Urinary bladder (tissue), 3 donors: ENCODE measurements at regions not wholly inside any gene's neighbourhood (a gene's known extent, or its start where the extent isn't known, plus 50 kb on each side); places are given as distances from the start of the nearest gene placed in this dataset.
A peak's percentile ranks its signal among the peaks of the same experiment; 100 is the strongest.

ENCODE experiments used
- DNase-seq: peaks from one replicate; pipeline ENCODE4 v3.0.0-alpha.2; 2015; ENCODE audit errors: extremely low spot score
- H3K27ac ChIP-seq: one replicate; pipeline ENCODE4 v1.5.1; 2013; ENCODE audit warnings: low read depth, mild to moderate bottlenecking, moderate library complexity
- H3K36me3 ChIP-seq: one replicate; pipeline ENCODE4 v1.6.1; 2013; ENCODE audit warnings: mild to moderate bottlenecking, moderate library complexity; ENCODE audit not compliant: insufficient read depth
- H3K4me1 ChIP-seq: one replicate; pipeline ENCODE4 v1.6.1; 2013; ENCODE audit warnings: mild to moderate bottlenecking, moderate library complexity; ENCODE audit not compliant: insufficient read depth
- H3K4me3 ChIP-seq: one replicate; pipeline ENCODE4 v1.5.1; 2013; ENCODE audit warnings: low read depth, low read length
- WGBS: extraction: QIAGEN DNeasy Blood & Tissue Kit; methylation state at CpG from one replicate; pipeline ENCODE4 v1.1.7; 2013; 5-methylcytosine and 5-hydroxymethylcytosine counted together
- donor health status: healthy with polysubstance abuse.
- donor health status: healthy.

DNA sequence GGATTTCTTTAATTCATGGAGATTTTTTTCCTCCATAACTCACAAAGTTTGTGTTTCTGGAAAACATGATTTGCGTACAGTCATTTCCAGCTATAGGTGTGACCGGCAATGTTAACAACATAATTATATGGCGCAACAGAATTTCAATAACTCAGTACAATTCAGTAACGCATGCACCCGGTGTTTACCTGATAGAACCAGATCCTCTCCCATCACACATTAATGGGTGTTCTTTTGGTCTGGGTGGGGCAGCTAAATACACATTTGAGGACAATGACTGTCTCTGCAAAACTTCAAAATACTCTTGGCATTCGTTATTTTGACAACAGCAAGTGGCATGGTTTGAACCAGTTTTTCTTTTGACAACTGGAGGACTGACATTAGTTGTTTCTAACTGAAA is 102.3 kb downstream of the KLF6 start:
- WGBS = 97% methylated on average over 6 of the region's 6 CpGs
- Histone ChIP-seq H3K4me3 (no peak overlapping the region), H3K27ac (no peak overlapping the region), H3K36me3 (no peaks in the 10 kb centered on the region), H3K4me1 (no peaks in the 10 kb centered on the region)
- no peak for DNase-seq

DNA sequence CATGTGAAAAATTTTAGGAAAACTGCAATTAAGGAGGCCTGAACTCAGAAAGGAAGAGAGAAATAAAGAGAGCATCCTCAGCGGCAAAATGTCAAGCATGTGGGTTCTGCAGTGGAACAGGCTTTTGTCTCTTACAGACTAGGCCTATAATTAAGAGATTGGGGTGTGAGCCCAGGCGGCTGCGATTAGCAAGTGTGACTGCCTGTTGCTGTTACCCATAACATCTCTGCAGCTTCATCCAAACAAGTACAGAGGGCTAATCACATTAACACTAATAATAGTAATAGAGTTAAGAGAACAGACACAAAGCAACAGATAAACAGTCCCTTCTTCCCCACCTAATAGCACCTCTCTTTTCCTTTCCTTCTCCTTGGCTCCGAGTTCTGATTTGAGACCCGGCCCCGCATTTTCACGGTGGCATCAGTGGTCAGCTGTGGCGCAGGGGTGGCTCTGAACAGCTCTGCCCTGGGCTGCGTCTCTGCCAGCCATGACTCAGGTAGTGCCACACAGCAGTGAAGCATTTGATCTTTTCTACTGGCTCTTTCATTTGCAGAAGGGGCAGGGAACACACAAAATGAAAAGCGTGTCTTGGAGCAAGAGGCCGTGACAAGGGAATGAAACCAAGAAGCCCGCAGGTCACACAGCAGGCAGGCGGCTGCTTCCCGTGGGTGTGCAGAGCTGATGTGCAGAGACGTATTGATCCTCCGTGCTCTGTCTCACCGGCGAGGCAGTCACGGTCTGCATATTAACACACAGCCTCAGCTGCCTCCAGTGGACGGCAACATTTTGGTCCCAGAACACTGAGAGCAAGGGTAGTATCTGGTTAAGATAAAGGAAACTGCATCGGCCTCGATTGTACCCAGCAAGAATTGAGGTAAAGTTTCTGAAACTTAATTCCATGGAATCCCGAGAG is 103.1 kb downstream of the KLF6 start:
- Histone ChIP-seq H3K36me3 (no peaks in the 10 kb centered on the region), H3K4me1 (no peaks in the 10 kb centered on the region), H3K27ac (no peak overlapping the region), H3K4me3 (no peak overlapping the region)
- DNase-seq = no peak
- 82% methylated on average over 23 of the region's 23 CpGs for WGBS

DNA sequence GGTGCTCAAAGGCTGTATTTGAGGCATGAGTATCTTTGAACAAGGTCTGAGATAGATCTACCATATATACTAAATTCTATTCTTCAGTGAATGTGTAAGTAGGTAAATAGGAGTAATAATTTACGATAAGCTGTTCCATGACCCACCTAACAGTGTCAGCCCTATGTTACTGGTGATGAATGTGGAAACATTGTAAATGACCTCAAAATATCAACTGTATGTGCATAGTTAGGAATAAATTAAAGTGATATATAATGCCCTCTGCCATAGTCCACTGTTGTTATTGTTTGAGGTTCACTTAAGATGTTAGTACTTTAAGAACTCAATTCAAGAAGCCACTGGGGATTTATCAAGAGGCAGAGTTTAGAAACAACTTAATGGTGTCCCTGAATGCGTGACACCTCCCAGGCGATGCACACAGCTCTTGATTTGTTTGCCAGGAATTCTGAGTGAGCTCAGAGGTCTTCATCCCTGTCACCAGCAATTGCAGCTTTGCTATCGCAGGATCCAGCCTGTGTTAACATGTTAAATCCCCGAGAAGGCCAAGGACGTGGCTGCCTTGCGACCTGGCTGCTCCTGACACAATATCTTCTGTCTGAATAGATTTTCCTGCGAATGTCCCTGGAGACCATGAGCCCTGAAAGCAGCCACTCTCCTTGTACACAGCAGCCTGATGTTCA is 104.9 kb downstream of the KLF6 start:
- H3K27ac ChIP-seq = no peak overlapping the region
- no peak for DNase-seq
- H3K36me3 ChIP-seq = no peaks in the 10 kb centered on the region
- H3K4me1 ChIP-seq = no peaks in the 10 kb centered on the region
- no peak overlapping the region for H3K4me3 ChIP-seq
- WGBS = 81% methylated on average over 8 of the region's 8 CpGs

DNA sequence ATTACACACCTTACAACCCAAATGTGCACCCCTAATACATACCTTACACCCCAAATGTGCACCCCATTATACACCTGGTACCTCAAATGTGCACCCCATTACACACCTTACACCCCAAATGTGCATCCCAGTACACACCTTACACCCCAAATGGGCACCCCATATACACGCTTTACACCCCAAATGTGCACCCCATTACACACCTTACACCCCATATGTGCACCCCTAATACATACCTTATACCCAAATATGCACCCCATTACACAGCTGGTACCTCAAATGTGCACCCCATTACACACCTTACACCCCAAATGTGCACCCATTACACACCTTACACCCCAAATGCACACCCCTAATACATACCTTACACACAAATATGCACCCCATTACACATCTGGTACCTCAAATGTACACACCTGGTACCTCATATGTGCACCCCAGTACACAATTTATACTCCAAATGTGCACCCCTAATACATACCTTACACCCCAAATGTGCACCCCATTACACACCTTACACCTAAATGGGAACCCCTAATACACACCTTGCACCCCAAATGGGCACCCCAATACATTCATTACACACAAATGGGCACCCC is 106.3 kb downstream of the KLF6 start:
- H3K4me3 ChIP-seq = no peak overlapping the region
- no peak overlapping the region for H3K27ac ChIP-seq
- WGBS = 71% methylated on average over 1 of the region's 1 CpG
- DNase-seq = no peak
- no peaks in the 10 kb centered on the region for H3K36me3 ChIP-seq
- H3K4me1 ChIP-seq = no peaks in the 10 kb centered on the region

DNA sequence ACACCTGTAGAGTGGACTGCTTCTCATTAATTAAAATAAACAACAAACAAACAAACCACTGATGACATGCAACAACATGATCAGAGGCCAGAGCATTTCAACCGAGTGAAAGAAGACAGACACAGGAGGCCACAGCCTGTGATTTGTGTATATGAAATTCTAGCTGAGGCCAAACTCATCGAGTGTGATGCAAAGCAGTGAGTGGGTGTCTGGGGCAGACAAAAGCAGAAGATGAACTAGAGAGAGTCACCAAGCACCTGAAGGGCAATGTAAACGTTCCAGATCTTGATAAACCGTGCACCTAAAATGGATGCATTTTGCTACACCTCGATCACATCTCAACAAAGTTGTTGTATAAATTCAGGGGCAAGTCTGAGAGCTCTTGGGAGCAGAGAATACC is 108.4 kb downstream of the KLF6 start:
- 68% methylated on average over 5 of the region's 5 CpGs for WGBS
- H3K4me3 ChIP-seq = no peak overlapping the region
- no peak overlapping the region for H3K27ac ChIP-seq
- no peaks in the 10 kb centered on the region for H3K4me1 ChIP-seq
- no peaks in the 10 kb centered on the region for H3K36me3 ChIP-seq
- DNase-seq = no peak

DNA sequence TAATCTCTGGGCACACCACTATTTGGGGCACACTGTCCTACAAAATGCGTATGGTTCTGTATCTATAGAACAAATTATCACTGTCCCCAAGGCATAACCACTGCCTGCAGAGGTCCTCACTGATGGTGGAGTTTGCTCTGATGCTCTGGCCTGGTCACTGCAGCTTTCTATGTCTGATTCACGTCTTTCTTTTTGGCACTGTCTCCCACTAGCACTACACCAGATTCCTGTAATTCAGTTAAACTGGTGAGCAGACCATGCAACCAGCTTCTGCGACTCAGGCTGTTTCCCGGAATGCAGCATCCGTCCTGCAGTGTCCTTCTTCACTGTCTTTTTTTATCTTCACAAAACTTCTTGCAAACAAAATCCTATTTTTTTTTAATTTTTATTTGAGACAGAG is 112.8 kb downstream of the KLF6 start:
- DNase-seq = no peak
- no peaks in the 10 kb centered on the region for H3K4me1 ChIP-seq
- 86% methylated on average over 5 of the region's 5 CpGs for WGBS

DNA sequence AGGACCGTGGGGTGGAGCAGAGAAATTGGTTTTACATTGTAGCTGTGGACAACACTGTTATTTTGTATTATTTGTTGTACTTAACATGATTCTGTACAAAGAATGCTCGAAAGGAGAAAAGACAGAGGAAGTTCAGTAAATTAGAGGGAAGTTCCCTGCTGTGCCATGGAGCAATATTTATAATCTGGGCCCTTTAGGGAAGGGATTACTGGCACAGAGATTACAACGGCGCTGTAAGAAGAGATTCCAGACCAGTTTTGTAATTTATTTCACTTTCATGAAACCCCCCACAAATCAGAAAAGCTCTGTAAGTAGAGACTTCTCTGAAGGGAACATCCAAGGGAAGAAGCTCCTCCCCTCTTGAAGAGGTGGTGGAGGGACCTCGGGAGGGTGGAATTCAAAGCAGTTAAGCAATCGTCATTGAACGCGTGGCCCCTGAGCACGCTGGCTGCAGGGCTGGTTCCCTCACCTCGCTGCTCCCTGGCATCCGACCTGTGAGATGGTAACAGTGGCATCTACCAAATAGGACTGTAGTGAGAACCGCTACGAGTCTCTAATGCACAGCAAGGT is 113.5 kb downstream of the KLF6 start:
- H3K4me1 ChIP-seq = no peaks in the 10 kb centered on the region

More for the DNA sequence above, 112.8 kb downstream of the KLF6 start:
- H3K27ac ChIP-seq = no peak overlapping the region
- H3K36me3 ChIP-seq = no peaks in the 10 kb centered on the region
- no peak overlapping the region for H3K4me3 ChIP-seq

DNA sequence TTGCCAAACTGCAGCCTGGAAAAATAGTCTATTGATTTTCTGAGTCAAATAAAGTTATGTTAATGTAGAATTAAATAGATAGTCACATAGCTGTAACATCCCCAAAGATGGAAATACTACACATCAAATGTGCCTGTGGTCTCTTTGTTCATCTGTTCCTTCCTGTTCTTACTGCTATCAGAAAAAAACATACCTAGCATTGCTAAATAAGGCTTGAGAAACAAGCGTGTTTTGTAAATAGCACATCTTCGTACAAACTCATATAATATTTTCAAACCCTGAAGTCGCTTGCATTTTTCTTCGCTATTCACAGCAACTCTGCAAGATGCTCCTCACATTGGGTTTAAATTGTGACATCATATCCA is 116.1 kb downstream of the KLF6 start:
- WGBS = 82% methylated on average over 4 of the region's 4 CpGs
- no peaks in the 10 kb centered on the region for H3K4me1 ChIP-seq
- no peak overlapping the region for H3K4me3 ChIP-seq
- DNase-seq = no peak
- no peak overlapping the region for H3K27ac ChIP-seq
- no peaks in the 10 kb centered on the region for H3K36me3 ChIP-seq

More for the DNA sequence above, 113.5 kb downstream of the KLF6 start:
- DNase-seq = no peak
- Histone ChIP-seq H3K4me3 (no peak overlapping the region), H3K36me3 (no peaks in the 10 kb centered on the region), H3K27ac (no peak overlapping the region)
- WGBS = 71% methylated on average over 13 of the region's 13 CpGs

DNA sequence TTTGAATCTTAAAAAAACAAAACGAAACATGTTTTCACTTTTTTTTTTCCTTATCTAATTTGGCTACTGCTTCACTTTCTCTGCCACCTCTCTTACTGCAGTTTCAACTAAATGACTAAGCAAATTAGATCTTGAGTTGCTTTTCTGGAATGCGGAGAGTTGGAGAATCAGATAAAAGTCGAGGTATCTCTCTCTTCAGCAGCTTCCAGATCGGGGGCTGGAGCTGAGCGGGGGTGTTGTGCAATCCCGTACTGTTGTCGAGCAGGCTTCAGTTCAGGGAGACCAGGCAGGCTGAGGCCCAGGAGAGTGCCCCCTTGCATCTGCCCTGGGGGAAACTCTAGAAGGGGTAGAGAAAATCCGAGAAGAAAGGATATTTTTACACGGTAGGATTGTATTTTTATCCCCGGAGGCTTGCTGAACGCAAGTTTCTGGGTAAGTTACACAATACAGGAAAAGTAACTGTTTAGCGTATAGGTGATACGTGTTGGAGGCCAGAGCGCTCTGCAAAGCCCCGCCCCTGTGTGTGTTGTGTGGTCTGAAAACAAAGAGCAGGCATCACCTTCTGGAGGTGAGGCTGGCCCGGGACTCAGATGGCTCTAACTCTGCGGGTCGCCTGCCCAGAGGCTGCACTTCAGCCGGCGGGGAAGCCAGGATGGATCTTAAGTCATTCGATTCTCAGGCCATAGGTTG is 116.6 kb downstream of the KLF6 start:
- WGBS = 47% methylated on average over 21 of the region's 21 CpGs
- Histone ChIP-seq H3K36me3 (no peaks in the 10 kb centered on the region), H3K27ac (peak overlapping the region; percentile 27), H3K4me1 (no peaks in the 10 kb centered on the region), H3K4me3 (no peak overlapping the region)
- DNase-seq = peak; percentile 13

DNA sequence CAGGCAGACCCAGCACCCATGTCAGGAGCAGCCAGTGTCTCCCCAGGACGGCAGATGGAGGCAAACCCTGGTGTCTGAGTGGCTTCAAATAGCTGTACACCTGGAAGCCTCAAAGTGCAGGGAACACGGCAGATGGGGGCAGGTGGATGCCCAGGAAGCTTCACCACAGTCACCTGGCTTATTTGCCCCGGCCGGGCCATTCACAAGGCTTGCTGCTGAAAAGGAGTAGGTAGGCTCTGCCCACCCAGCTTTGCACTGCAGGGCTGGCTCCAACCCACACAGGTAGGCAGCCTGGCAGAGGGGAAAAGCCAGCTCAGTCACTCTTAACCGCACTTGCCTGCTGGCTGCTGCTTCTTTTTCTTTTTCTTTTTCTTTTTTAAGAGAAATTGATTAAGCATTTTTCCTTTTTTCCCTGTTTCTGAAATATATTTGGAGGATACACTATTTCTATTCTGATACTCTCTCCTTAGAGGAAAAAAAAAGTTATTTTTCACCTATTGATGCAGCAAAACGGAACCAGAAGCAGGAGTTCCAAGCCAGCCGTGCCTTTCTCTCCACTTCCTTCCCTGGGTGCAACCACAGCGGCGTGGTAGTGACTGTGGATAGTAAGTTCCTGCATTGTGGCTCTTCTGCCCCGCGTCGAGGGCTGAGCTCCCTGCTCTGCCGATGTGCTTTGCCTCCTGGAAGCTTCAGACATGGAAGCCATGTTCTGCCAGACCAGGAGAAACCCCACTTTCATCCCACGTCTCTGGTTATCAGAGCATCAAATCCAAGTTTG is 118.3 kb downstream of the KLF6 start:
- Histone ChIP-seq H3K4me1 (no peaks in the 10 kb centered on the region), H3K27ac (no peak overlapping the region), H3K36me3 (no peaks in the 10 kb centered on the region), H3K4me3 (no peak overlapping the region)
- DNase-seq = no peak
- 82% methylated on average over 14 of the region's 14 CpGs for WGBS

DNA sequence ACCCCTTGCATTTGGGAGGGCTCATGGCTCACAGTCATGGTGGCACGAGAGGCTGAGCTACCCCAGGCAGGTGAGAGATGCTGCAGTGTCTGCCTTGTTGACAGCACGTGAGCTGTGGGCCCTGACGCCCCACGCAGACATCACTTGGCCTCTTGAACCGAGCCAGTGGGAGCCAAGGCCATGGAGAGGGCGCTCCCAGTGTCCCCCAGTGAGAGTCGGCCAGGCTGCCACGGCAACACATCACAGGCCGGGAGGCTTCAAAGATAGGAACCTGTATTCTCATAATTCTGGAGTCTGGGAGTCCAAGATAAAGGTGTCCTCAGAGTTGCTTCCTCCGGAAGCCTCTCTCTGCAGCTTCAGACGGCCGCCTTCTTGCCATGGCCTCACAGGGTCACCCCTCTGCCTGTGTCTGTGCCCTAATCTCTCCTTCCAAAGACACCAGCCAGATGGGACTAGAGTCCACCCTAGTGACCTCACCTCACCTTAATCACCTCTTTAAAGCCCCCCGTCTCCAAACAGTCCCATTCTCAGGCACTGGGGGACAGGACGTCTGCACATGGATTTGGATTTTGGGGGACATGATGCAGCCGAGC is 119.6 kb downstream of the KLF6 start:
- Histone ChIP-seq H3K4me3 (no peak overlapping the region), H3K27ac (no peak overlapping the region), H3K4me1 (no peaks in the 10 kb centered on the region), H3K36me3 (no peaks in the 10 kb centered on the region)
- 90% methylated on average over 15 of the region's 15 CpGs for WGBS
- DNase-seq = no peak

DNA sequence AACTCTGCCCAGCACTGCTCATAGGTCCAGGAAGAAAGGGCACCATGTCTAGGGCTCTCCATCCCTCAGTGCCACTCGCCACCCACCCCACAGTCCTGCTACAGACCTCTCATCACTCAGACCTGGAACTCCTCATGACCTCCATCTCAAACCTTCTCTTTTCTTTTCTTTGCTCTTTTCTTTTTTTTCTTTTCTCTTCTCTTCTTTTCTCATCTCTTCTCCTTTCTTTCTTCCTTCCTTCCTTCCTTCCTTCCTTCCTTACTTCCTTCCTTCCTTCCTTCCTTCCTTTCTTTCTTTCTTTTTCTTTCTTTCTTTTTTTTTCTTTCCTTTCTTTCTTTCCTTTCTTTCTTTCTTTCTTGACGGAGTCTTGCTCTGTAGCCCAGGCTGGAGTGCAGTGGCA is 122.2 kb downstream of the KLF6 start:
- H3K4me1 ChIP-seq = no peaks in the 10 kb centered on the region
- H3K4me3 ChIP-seq = no peak overlapping the region
- over 99% methylated on average over 2 of the region's 2 CpGs for WGBS
- no peaks in the 10 kb centered on the region for H3K36me3 ChIP-seq
- no peak overlapping the region for H3K27ac ChIP-seq
- DNase-seq = no peak
